Nephron progenitor cell (in vitro differentiated cells): ENCODE measurements at regions not wholly inside any gene's neighbourhood (a gene's known extent, or its start where the extent isn't known, plus 50 kb on each side); places are given as distances from the start of the nearest gene placed in this dataset.

Experiments used
- DNase-seq: peaks from one replicate; pipeline ENCODE4 v3.0.0; 2021
- H3K27ac Mint-ChIP-seq: 2 replicates; pipeline ENCODE4 v1.8.0; 2021; ENCODE audit warnings: mild to moderate bottlenecking, moderate library complexity, mixed read lengths
- H3K27me3 Mint-ChIP-seq: 2 replicates; pipeline ENCODE4 v1.8.0; 2021; ENCODE audit warnings: mild to moderate bottlenecking, low read depth, mixed read lengths; ENCODE audit not compliant: poor library complexity
- H3K36me3 Mint-ChIP-seq: 2 replicates; pipeline ENCODE4 v1.8.0; 2021; ENCODE audit warnings: low read depth, mixed read lengths
- H3K4me1 Mint-ChIP-seq: 2 replicates; pipeline ENCODE4 v1.8.0; 2021; ENCODE audit warnings: mixed read lengths
- H3K4me3 Mint-ChIP-seq: 2 replicates; pipeline ENCODE4 v1.8.0; 2021; ENCODE audit warnings: mild to moderate bottlenecking, moderate library complexity, mixed read lengths
- H3K9me3 Mint-ChIP-seq: 2 replicates; pipeline ENCODE4 v1.8.0; 2021; ENCODE audit warnings: mild to moderate bottlenecking, moderate library complexity, mixed read lengths
- TF ChIP-seq, protein P1 (sequence below): fragments of 200-600 bp; sonication (generic); IDR thresholded peaks from 2 replicates; pipeline ENCODE4 v1.5.0; 2021; ENCODE audit warnings: antibody characterized with exemption

DNA sequence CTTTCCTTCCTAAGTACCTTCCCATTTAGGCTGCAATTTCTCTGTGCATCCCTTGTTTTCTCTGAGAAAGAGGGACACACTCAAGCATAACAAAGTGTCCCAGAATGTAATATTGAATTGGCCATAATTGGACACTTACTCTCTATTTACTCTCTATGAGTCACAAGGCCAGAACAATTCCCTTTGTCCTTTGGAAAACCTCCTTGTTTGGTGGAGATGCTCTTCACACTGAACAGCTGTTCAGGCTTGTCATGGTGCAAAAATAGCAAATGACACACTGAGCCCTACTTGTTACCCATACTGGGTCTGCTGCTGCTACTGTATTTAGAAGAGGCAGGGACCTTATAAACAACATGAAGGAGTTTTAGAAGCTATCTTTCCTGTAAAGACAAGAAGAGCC lies 1590.5 kb upstream of the TMEM132C start:
- TF ChIP-seq, protein P1, sequence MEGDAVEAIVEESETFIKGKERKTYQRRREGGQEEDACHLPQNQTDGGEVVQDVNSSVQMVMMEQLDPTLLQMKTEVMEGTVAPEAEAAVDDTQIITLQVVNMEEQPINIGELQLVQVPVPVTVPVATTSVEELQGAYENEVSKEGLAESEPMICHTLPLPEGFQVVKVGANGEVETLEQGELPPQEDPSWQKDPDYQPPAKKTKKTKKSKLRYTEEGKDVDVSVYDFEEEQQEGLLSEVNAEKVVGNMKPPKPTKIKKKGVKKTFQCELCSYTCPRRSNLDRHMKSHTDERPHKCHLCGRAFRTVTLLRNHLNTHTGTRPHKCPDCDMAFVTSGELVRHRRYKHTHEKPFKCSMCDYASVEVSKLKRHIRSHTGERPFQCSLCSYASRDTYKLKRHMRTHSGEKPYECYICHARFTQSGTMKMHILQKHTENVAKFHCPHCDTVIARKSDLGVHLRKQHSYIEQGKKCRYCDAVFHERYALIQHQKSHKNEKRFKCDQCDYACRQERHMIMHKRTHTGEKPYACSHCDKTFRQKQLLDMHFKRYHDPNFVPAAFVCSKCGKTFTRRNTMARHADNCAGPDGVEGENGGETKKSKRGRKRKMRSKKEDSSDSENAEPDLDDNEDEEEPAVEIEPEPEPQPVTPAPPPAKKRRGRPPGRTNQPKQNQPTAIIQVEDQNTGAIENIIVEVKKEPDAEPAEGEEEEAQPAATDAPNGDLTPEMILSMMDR: no peak
- Mint-ChIP-seq H3K36me3 (no peaks in the 10 kb centered on the region), H3K9me3 (peaks cover 5% of the 10 kb centered on the region), H3K27ac (no peak overlapping the region), H3K4me1 (no peaks in the 10 kb centered on the region), H3K27me3 (peaks cover 19% of the 10 kb centered on the region), H3K4me3 (no peak overlapping the region)
- DNase-seq: no peak

DNA sequence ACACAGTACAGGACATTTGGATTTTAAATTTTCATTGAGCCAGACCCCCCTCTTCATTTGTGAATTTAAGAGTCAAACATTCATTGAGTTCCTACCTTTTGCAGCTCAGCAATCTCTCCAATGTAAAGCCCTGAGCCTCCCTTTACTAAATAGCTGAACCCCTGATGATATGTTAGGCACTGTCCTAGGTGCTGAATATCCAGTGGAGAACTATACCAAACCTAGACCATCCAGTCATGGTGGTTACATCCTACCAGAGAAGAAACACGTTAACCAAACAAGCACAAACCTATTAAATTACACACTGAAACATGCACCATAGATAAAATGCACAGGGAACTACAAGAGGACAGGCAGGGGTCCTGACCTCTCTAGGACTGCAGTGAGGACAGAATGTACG lies 1585.3 kb upstream of the TMEM132C start:
- Mint-ChIP-seq H3K36me3 (no peaks in the 10 kb centered on the region), H3K4me1 (no peaks in the 10 kb centered on the region), H3K27ac (no peak overlapping the region), H3K4me3 (no peak overlapping the region), H3K27me3 (peaks cover 2% of the 10 kb centered on the region), H3K9me3 (peaks cover 14% of the 10 kb centered on the region)
- no peak for DNase-seq
- TF ChIP-seq, protein P1: no peak

DNA sequence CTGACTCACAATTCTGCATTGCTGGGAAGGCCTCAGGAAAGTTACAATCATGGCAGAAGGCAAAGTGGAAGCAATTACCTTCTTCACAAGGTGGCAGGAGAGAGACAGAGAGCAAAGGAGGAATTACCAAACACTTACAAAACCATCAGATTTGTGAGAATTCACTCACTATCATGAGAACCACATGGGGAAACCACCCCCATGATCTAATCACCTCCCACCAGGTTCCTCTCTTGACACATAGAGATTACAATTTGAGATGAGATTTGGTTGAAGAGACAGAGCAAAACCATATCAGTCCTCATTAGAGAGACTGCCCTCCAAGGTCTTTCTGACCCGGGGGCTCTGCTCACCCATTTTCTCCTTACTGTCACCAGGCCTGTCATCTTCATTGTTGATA lies 1582.3 kb upstream of the TMEM132C start:
- no peak for DNase-seq
- Mint-ChIP-seq H3K9me3 (peaks cover 14% of the 10 kb centered on the region), H3K36me3 (no peaks in the 10 kb centered on the region), H3K4me1 (no peaks in the 10 kb centered on the region), H3K27ac (no peak overlapping the region), H3K4me3 (no peak overlapping the region), H3K27me3 (no peaks in the 10 kb centered on the region)
- TF ChIP-seq, protein P1: no peak

DNA sequence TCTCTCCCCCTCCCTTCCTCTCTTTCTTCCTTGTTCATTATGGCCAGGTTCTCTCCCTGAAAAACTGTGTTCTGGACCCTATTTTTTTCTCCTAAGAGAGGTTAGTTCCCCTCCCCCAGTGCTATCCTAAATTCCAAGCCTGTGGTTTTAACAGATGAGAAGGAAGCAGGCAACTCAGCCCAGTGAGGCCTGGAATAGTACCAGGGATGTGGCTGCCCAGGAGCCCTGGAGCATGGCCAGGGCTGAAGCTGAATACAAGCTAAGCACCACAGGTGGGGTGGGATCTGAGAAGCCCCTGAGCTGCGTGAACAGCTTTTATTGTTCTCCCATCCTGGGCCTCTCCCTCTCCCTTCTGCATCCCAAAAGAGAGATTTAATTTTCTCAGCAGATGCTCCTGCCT lies 1581.3 kb upstream of the TMEM132C start:
- TF ChIP-seq, protein P1: no peak
- Mint-ChIP-seq H3K9me3 (peaks cover 14% of the 10 kb centered on the region), H3K27me3 (no peaks in the 10 kb centered on the region), H3K4me3 (no peak overlapping the region), H3K4me1 (no peaks in the 10 kb centered on the region), H3K27ac (no peak overlapping the region), H3K36me3 (no peaks in the 10 kb centered on the region)
- DNase-seq: no peak

DNA sequence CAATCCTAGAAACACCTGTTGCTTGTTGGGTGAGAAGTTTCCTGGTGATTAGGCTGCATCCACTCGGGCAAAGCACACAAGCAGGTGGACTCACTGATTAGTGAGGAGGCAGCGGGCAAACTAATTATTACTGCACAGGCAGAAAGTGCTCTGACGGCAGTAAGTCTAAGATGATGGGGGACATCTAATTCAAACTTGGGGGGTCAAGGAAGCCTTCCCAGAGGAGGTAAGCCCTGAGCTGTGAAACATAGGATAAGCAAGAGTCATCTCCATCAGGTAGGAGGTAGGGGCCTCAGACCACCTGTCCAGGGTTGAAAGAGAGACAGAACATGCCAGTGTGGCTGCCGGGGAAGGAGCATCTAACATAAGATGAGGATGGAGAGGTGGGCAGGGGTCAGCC lies 1578.4 kb upstream of the TMEM132C start:
- TF ChIP-seq, protein P1: no peak
- H3K27ac Mint-ChIP-seq: no peak overlapping the region
- no peak overlapping the region for H3K4me3 Mint-ChIP-seq
- H3K27me3 Mint-ChIP-seq: no peaks in the 10 kb centered on the region
- H3K36me3 Mint-ChIP-seq: no peaks in the 10 kb centered on the region
- H3K4me1 Mint-ChIP-seq: no peaks in the 10 kb centered on the region
- no peak for DNase-seq
- H3K9me3 Mint-ChIP-seq: peaks cover 7% of the 10 kb centered on the region

DNA sequence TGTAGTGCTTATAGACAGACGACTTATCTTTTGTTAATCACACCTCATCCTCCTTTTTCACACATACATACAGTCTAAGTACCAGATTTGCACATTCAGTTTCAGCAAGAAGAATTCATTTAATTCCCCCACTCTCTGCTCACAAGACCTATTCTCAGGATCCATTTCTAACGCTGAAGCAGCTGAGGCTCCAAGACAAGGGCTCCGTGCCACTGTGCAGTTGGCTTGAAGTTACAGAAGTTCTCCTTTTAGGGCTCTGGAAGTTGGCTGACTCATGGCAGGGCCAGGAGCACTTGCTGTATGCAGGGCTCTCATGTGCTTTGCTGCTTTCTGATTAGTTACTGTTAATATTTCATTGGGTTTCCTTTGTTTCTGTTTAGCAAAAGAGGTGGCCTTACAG lies 1566.9 kb upstream of the TMEM132C start:
- Mint-ChIP-seq H3K4me3 (no peak overlapping the region), H3K4me1 (no peaks in the 10 kb centered on the region), H3K36me3 (no peaks in the 10 kb centered on the region), H3K9me3 (no peaks in the 10 kb centered on the region), H3K27ac (no peak overlapping the region), H3K27me3 (peaks cover 5% of the 10 kb centered on the region)
- DNase-seq: no peak
- TF ChIP-seq, protein P1: no peak
